Fibroblast of lung (primary cell): ENCODE measurements at regions not wholly inside any gene's neighbourhood (a gene's known extent, or its start where the extent isn't known, plus 50 kb on each side); places are given as distances from the start of the nearest gene placed in this dataset.
"Not testable (repeated sequence)": the region's sequence is repeated elsewhere in the genome, so short reads cannot be mapped to it uniquely, and the experiment has no call there.

Experiments used
- EZH2 ChIP-seq: IDR thresholded peaks from 2 replicates; pipeline ENCODE4 v1.5.1; 2012; ENCODE audit warnings: low read length, control low read depth, mild to moderate bottlenecking; ENCODE audit errors: missing control alignments
- TF ChIP-seq, protein P1 (sequence below), 2 donors: IDR thresholded peaks in 1 of 2; conservative IDR thresholded peaks in 1 of 2; 1 replicate in 1 of 2; 2 replicates in 1 of 2; pipeline ENCODE4 v1.5.1; 2011 to 2012; ENCODE audit warnings: low read length in 2 of 2, control low read depth in 1 of 2, inconsistent platforms in 1 of 2, low read depth in 1 of 2, mild to moderate bottlenecking in 1 of 2

DNA sequence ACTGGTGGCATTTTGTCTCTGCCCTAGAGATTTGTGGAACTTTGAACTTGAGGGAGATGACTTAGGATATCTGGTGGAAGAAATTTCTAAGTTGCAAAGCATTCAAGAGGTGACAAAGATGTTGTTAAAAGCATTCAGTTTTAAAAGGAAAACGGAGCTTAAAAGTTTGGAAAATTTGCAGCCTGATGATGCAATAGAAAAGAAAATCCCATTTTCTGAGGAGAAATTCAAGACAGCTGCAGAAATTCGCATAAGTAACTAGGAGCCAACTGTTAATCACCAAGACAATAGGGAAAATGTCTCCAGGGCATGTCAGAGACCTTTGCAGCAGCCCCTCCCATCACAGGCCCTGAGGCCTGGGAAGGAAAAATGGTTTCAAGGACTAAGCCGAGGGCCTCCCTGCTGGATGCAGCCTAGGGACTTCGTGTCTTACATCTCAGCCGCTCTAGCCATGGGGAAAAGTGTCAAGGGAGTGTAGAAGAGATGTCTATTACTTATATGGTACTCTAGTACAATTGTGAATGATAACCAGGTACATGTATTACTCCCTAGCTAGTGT is 663.0 kb upstream of the CBLB start:
- not testable (repeated sequence) for TF ChIP-seq EZH2
- TF ChIP-seq, protein P1, sequence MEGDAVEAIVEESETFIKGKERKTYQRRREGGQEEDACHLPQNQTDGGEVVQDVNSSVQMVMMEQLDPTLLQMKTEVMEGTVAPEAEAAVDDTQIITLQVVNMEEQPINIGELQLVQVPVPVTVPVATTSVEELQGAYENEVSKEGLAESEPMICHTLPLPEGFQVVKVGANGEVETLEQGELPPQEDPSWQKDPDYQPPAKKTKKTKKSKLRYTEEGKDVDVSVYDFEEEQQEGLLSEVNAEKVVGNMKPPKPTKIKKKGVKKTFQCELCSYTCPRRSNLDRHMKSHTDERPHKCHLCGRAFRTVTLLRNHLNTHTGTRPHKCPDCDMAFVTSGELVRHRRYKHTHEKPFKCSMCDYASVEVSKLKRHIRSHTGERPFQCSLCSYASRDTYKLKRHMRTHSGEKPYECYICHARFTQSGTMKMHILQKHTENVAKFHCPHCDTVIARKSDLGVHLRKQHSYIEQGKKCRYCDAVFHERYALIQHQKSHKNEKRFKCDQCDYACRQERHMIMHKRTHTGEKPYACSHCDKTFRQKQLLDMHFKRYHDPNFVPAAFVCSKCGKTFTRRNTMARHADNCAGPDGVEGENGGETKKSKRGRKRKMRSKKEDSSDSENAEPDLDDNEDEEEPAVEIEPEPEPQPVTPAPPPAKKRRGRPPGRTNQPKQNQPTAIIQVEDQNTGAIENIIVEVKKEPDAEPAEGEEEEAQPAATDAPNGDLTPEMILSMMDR (conservative IDR thresholded peaks at IDR 0.05 in 1 of 2, IDR thresholded peaks at IDR 0.05 in 1 of 2; ENCODE audit: low read depth in 1 of 2, low read length in 2 of 2) = not testable (repeated sequence)
